Breast epithelium (tissue), 4 donors: ENCODE measurements at regions not wholly inside any gene's neighbourhood (a gene's known extent, or its start where the extent isn't known, plus 50 kb on each side); places are given as distances from the start of the nearest gene placed in this dataset.
A peak's percentile ranks its signal among the peaks of the same experiment; 100 is the strongest.

ENCODE experiments used
- DNase-seq, 2 donors: peaks; one replicate each; pipeline ENCODE4 v3.0.0-alpha.2; 2019; ENCODE audit warnings: low spot score in 2 of 2
- H3K27ac ChIP-seq, 2 donors: fragments of 200-600 bp; sonication (generic) in 1 of 2; one replicate each; pipeline ENCODE4 v1.5.1; 2016 to 2019; ENCODE audit warnings: mild to moderate bottlenecking in 1 of 2
- H3K27me3 ChIP-seq, 2 donors: fragments of 200-600 bp; sonication (generic) in 1 of 2; one replicate each; pipeline versions ENCODE4 v1.5.1 to v1.6.0; 2017 to 2019; ENCODE audit warnings: control low read depth in 1 of 2, mild to moderate bottlenecking in 1 of 2
- H3K36me3 ChIP-seq: fragments of 200-600 bp; one replicate; pipeline ENCODE4 v1.5.1; 2019
- H3K4me1 ChIP-seq, 2 donors: fragments of 200-600 bp; sonication (generic); one replicate each; pipeline ENCODE4 v1.5.1; 2016 to 2019; ENCODE audit warnings: control low read depth in 1 of 2
- H3K4me3 ChIP-seq, 3 donors: fragments of 200-600 bp; sonication (generic); 1 replicate in 2 of 3; 2 replicates in 1 of 3; pipeline ENCODE4 v1.5.1; 2016 to 2019; ENCODE audit warnings: mild to moderate bottlenecking in 3 of 3, moderate library complexity in 2 of 3
- H3K9me3 ChIP-seq, 2 donors: fragments of 200-600 bp; sonication (generic) in 1 of 2; one replicate each; pipeline ENCODE4 v1.5.1; 2016 to 2019; ENCODE audit warnings: control low read depth in 1 of 2
- POLR2A ChIP-seq: fragments of 450-650 bp; IDR thresholded peaks from one replicate; pipeline ENCODE4 v1.6.1; 2016; ENCODE audit warnings: antibody characterized with exemption, mild to moderate bottlenecking, moderate library complexity
- POLR2AphosphoS5 ChIP-seq, 3 donors: sonication (generic); formaldehyde crosslinking; IDR thresholded peaks; one replicate each; pipeline ENCODE4 v1.6.1; 2017; ENCODE audit warnings: antibody characterized with exemption in 3 of 3
- intact Hi-C: fragments of 100-400 bp; cut with DNase I; formaldehyde crosslinking; loops from one replicate; pipeline ENCODE4 v1.15.1; 2023; ENCODE audit warnings: low total_unique reads
- TF ChIP-seq, protein P1 (sequence below), 3 donors: fragments of 450-650 bp; IDR thresholded peaks; one replicate each; pipeline ENCODE4 v1.5.1; 2016 to 2017; ENCODE audit warnings: antibody characterized with exemption in 3 of 3, mild to moderate bottlenecking in 3 of 3, moderate library complexity in 3 of 3

DNA sequence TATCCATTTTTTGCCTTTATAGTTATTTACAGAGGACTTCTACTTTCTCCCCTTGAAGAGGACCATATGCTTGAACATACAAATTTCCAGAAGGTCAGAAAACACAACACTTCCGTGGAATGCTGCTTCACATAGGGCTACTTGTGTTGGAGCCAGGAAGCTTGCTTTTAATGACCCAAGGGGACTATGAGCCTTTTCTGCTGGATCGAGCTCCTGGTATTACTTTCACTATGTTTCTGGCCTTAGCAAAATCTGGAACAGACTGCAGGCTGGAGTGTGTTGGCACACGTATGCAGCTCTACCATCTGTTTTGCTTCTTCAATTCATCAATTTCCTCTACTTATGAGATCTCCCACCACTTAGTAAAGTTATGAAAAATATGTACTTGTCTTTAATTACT, 69.3 kb upstream of the CBLB start:
- no peak for DNase-seq
- Histone ChIP-seq H3K9me3 (no peaks in the 10 kb centered on the region), H3K4me1 (no peaks in the 10 kb centered on the region), H3K27ac (peak overlapping the region; percentile 10 to 11), H3K27me3 (no peaks in the 10 kb centered on the region), H3K36me3 (no peaks in the 10 kb centered on the region), H3K4me3 (peak overlapping the region in 2 of 3 donors; percentile 21 to 47)
- TF ChIP-seq, protein P1, sequence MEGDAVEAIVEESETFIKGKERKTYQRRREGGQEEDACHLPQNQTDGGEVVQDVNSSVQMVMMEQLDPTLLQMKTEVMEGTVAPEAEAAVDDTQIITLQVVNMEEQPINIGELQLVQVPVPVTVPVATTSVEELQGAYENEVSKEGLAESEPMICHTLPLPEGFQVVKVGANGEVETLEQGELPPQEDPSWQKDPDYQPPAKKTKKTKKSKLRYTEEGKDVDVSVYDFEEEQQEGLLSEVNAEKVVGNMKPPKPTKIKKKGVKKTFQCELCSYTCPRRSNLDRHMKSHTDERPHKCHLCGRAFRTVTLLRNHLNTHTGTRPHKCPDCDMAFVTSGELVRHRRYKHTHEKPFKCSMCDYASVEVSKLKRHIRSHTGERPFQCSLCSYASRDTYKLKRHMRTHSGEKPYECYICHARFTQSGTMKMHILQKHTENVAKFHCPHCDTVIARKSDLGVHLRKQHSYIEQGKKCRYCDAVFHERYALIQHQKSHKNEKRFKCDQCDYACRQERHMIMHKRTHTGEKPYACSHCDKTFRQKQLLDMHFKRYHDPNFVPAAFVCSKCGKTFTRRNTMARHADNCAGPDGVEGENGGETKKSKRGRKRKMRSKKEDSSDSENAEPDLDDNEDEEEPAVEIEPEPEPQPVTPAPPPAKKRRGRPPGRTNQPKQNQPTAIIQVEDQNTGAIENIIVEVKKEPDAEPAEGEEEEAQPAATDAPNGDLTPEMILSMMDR (IDR thresholded peaks at IDR 0.05) = no peak
- intact Hi-C loops = no loop called here

DNA sequence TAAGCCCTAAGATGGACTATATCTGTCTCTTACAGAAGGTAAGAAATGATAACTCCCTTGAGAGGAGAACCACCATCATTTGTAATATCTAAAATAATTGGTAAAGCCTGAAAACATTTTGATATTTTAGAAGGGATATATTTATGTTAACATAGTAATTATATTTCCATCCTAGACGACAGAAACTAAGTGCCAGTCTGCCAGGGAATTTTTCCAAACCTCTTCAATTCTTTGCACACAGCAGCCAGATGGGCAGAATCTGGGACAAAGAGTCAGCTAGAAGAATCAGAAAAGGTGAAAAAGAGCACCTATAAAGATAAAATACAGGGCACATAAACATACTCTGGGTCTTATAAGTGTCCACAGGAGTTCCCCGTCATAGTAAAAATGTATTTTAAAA, 70.0 kb upstream of the CBLB start:
- intact Hi-C loops = no loop called here
- H3K4me3 ChIP-seq = peak overlapping the region in 1 of 3 donors; percentile 47
- no peaks in the 10 kb centered on the region for H3K4me1 ChIP-seq
- H3K27ac ChIP-seq = peak overlapping the region; percentile 6 to 10
- H3K27me3 ChIP-seq = no peaks in the 10 kb centered on the region
- H3K9me3 ChIP-seq = no peaks in the 10 kb centered on the region
- H3K36me3 ChIP-seq = no peaks in the 10 kb centered on the region
- TF ChIP-seq POLR2A (no peak), POLR2AphosphoS5 (IDR thresholded peaks at IDR 0.05) (no peak)
- TF ChIP-seq, protein P1 (IDR thresholded peaks at IDR 0.05) = no peak
- DNase-seq = no peak

DNA sequence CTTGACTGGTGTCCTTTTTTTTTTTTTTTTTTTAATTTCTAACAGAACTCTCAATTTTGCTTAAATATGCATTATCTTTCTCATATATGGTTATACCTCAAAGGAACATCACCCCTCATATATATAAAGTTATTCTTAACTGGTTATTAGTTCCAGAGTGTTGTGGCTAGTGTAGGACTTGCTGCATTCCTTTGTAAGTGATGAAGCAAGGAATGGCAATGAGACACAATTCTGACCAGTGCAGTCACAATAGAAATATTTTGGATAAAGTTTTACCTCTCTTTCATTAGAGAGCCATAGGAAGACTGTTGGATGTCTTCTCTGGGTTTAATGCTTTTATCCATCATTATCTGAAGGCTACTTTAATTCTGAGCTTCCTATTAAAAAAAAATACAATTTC, 75.5 kb upstream of the CBLB start:
- intact Hi-C loops = no loop called here
- no peaks in the 10 kb centered on the region for H3K36me3 ChIP-seq
- no peak overlapping the region for H3K27ac ChIP-seq
- no peaks in the 10 kb centered on the region for H3K27me3 ChIP-seq
- no peaks in the 10 kb centered on the region for H3K9me3 ChIP-seq
- no peaks in the 10 kb centered on the region for H3K4me1 ChIP-seq
- no peak for DNase-seq
- no peak for TF ChIP-seq POLR2AphosphoS5 (IDR thresholded peaks at IDR 0.05)
- TF ChIP-seq POLR2A = no peak
- TF ChIP-seq, protein P1 (IDR thresholded peaks at IDR 0.05) = no peak
- H3K4me3 ChIP-seq = no peak overlapping the region

DNA sequence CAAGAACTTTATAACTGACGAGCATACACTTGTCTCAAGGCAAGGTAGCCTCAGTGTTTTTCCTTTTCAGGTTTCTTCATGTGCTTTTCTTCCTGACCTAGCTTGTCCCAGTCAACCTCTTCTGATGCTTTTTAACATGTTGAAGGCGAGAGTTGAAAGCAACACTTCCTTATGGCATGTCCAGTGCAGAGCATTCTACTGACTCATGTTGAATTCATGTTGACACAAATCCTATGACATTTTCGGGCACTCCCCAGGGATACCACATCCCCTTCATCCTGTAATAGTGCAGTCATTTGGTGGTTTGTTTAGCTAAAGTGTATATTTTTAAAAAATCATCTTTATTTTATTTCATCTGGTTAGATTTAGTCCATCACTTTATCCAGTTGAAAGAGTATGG, 75.9 kb upstream of the CBLB start:
- Histone ChIP-seq H3K4me3 (no peak overlapping the region), H3K36me3 (no peaks in the 10 kb centered on the region), H3K27ac (no peak overlapping the region), H3K4me1 (no peaks in the 10 kb centered on the region), H3K9me3 (no peaks in the 10 kb centered on the region), H3K27me3 (no peaks in the 10 kb centered on the region)
- TF ChIP-seq, protein P1 (IDR thresholded peaks at IDR 0.05) = no peak
- TF ChIP-seq POLR2AphosphoS5 (IDR thresholded peaks at IDR 0.05) (no peak), POLR2A (no peak)
- intact Hi-C loops = no loop called here
- DNase-seq = no peak

DNA sequence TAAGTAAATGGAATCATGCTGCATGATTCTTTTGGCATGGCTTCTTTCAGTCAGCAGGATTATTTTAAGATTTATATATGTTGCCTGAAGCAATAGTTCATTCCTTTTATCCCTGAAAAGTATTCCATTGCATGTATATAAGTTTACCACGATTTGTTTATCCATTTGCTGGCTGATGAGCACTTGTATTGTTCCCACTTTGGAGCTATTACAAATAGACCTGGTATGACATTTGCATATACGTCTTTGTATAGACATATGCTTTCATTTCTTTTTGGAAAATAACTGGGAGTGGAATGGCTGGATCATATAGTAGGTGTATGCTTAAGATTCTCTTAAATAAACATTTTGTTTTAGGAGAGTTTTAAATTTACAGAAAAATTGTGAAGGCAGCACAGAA, 79.3 kb upstream of the CBLB start:
- intact Hi-C loops = no loop called here
- Histone ChIP-seq H3K36me3 (no peaks in the 10 kb centered on the region), H3K27ac (no peak overlapping the region), H3K27me3 (no peaks in the 10 kb centered on the region), H3K4me1 (no peaks in the 10 kb centered on the region), H3K9me3 (no peaks in the 10 kb centered on the region), H3K4me3 (no peak overlapping the region)
- TF ChIP-seq POLR2A (no peak), POLR2AphosphoS5 (IDR thresholded peaks at IDR 0.05) (no peak)
- TF ChIP-seq, protein P1 (IDR thresholded peaks at IDR 0.05) = no peak
- no peak for DNase-seq
